ENCODE measurements at regions not wholly inside any gene's neighbourhood (a gene's known extent, or its start where the extent isn't known, plus 50 kb on each side); places are given as distances from the start of the nearest gene placed in this dataset.

DNA sequence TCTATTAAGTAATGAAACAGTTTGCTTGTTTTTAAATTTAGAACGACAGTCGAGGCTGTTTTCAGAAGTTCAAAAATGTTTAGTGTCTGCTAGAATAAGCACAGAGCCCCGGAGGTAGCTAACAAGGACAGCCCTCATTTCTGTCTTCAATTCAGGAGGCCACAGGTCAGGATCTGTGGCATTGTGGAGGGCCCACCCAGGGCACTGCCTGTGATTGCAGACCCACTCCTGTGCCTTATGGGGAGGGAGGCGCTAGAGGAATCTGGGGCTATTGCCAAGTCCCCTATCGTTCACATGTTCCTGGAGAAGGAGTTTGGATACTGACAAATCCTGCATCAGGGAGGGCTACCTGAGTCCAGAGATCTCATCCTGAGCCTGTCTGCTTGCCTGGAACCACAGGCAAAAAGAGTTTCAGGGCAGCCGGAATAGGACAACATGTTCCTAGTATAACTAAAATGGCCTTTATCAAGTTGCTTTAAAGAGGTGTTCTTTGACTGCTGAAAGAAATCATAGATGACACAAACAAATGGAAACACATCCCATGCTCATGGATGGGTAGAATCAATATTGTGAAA, 141.5 kb upstream of the ROPN1 start:
- FAIRE-seq (no peak), DNase-seq (ENCODE audit: insufficient read length, low spot score) (no peak)
- TF ChIP-seq, protein P1, sequence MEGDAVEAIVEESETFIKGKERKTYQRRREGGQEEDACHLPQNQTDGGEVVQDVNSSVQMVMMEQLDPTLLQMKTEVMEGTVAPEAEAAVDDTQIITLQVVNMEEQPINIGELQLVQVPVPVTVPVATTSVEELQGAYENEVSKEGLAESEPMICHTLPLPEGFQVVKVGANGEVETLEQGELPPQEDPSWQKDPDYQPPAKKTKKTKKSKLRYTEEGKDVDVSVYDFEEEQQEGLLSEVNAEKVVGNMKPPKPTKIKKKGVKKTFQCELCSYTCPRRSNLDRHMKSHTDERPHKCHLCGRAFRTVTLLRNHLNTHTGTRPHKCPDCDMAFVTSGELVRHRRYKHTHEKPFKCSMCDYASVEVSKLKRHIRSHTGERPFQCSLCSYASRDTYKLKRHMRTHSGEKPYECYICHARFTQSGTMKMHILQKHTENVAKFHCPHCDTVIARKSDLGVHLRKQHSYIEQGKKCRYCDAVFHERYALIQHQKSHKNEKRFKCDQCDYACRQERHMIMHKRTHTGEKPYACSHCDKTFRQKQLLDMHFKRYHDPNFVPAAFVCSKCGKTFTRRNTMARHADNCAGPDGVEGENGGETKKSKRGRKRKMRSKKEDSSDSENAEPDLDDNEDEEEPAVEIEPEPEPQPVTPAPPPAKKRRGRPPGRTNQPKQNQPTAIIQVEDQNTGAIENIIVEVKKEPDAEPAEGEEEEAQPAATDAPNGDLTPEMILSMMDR (IDR thresholded peaks at IDR 0.05; ENCODE audit: insufficient read depth, missing control alignments), result no peak

DNA sequence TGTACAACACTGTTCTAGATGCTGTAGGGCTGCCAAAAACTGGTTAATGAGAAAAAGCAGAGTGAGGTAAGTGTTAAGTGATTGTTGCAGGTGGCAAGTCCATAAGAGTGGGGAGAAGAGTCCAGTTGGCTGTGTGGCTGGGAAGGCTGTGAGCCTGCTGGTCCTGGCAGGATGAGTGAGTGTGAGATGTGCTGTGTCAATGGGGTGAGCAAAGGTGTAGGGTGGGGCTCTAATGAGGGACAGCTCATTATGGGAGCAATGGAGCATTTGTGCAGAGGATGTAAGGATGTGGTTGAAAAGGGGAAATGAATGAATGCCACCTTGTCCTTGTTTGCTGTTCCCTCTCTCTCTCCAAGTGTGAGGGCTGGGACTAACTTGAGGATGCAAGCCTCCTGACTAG, 145.3 kb upstream of the ROPN1 start:
- TF ChIP-seq, protein P1 (IDR thresholded peaks at IDR 0.05; ENCODE audit: insufficient read depth, missing control alignments), result no peak
- no peak for FAIRE-seq
- DNase-seq (ENCODE audit: insufficient read length, low spot score), result no peak

DNA sequence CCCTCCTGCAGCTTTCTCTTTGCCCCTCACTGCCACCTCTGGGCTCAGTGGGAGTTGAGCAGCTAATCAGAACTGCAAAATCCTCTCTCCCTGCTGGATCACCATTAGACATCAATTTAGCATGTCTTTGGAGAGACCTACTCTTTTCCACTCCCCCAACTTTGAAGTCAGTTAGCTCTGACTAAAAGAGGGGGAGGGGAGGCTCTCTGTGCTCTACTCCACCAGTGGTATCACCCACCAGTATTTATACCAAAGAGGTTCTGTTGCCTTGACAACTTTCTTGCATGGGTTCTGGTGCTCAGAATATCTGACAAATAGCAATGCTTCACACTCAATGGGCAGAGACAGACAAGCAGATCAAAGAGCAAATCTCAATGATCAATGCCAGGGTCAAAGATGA, 146.2 kb upstream of the ROPN1 start:
- FAIRE-seq (no peak), DNase-seq (ENCODE audit: insufficient read length, low spot score) (no peak)
- TF ChIP-seq, protein P1 (IDR thresholded peaks at IDR 0.05; ENCODE audit: insufficient read depth, missing control alignments), result no peak

DNA sequence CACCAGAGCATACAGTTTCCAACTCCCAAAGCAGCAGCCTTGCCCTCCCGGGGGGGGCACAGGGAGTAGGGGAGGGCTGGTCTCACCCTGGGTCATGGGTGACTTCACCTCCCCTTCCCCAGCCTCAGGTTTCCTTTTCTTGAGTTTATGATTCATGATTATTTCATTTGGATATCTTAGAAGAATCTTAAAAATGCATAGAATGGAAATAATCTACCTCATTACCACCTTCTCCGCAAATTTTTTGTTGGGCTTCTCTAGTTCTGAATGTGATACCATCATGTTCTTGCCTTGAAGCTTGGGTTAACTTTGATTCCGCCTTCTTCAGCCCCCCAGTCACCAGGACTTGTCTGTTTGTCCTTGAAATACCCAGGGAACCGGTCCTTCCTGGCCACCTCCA, 148.8 kb upstream of the ROPN1 start:
- TF ChIP-seq, protein P1 (IDR thresholded peaks at IDR 0.05; ENCODE audit: insufficient read depth, missing control alignments), result no peak
- DNase-seq (ENCODE audit: insufficient read length, low spot score) (no peak), FAIRE-seq (no peak)

DNA sequence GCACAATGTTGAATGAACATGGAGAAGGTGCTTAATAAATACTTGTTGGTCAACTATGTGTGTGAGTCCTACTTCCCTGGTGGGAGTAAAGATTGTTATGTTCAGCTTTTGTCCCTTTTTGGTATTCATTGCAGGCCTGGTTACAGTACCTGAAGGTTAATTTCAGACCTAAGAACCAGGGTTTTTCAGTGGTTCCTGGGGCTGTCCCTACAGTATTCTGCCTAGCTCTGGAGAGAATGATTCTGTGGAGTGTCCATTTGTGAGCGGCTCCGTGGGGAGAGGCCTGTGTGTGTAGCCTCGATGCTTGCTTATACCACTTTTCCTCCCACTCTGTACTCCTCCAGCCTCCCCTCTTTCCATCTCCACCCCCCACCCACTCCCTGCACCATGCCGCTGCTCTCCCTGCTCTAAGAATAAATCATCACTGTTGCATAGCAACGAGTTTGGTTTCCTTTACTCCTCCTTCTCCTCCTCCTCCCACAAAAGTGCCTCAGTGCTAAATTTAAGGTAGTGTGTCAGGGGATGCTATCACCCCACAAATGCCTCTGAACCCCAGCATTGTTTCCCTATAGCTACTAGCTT, 150.6 kb upstream of the ROPN1 start:
- TF ChIP-seq, protein P1 (IDR thresholded peaks at IDR 0.05; ENCODE audit: insufficient read depth, missing control alignments), result no peak
- FAIRE-seq (no peak), DNase-seq (ENCODE audit: insufficient read length, low spot score) (no peak)

DNA sequence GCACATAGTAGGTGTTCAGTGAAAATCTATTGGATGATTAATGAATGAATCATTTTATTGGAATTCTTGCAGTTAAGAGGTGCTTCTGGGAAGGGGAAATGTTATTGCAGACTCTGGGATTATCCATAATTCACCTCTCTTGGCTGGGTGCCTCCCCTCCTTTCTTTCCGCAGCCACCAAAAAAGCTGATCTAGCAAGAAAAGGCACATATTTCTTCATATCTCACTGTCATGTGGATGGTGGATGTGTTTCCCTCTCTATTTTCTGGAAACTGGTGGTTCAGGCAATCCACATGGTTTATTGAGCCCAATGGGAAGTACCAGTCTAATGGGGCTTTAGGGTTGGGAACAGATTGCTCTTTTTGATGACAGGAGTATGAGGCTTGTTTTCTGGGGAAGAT, 151.1 kb upstream of the ROPN1 start:
- TF ChIP-seq, protein P1 (IDR thresholded peaks at IDR 0.05; ENCODE audit: insufficient read depth, missing control alignments), result no peak
- DNase-seq (ENCODE audit: insufficient read length, low spot score) (no peak), FAIRE-seq (no peak)

DNA sequence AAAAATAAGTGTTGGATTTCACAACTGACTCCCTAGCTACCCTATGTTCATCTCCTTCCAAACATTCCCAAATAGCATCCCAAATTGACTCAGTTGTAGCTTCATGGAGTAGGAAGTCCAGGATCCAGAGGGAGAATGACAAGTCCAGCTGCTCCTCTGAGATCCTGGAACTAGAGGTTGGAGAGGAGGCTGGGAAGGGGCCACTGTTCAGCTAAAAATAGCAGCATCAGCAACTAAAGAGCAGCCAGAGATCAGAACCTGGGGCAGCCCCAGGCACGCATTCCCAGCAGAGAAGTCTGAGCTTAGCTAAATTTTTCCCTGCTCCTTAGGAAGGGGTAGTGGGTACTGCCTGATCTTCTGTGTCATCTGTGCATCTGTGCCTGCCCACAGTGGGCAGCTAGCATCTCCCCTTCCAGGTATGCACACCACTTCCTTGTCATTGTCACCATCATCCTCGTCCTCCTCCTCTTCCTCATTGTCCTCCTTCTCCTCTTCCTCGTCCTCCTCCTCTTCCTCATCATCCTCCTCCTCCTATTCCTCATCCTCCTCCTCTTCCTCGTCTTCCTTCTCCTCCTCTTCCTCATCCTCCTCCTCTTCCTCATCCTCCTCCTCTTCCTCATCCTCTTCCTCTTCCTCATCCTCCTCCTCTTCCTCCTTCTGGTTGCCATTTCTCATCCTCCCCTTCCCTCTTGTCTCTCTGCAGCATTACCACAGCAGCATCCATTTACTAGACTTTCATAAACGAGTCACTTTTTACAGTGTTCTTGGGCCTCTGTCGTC, 152.3 kb upstream of the ROPN1 start:
- DNase-seq (ENCODE audit: insufficient read length, low spot score) (no peak), FAIRE-seq (no peak)
- TF ChIP-seq, protein P1 (IDR thresholded peaks at IDR 0.05; ENCODE audit: insufficient read depth, missing control alignments), result no peak

All from D721Med (cell line).